ACC112 (cell line): ENCODE measurements at regions not wholly inside any gene's neighbourhood (a gene's known extent, or its start where the extent isn't known, plus 50 kb on each side); places are given as distances from the start of the nearest gene placed in this dataset.
A peak's percentile ranks its signal among the peaks of the same experiment; 100 is the strongest.
"Not testable (repeated sequence)": the region's sequence is repeated elsewhere in the genome, so short reads cannot be mapped to it uniquely, and the experiment has no call there.

Source experiments
- H2AFZ ChIP-seq: fragments of 200-600 bp; sonication (generic); one replicate; pipeline ENCODE4 v1.6.0; 2017; ENCODE audit warnings: antibody characterized with exemption, low read length; ENCODE audit not compliant: unreplicated experiment
- H3K27ac ChIP-seq: fragments of 200-600 bp; sonication (generic); 2 replicates; pipeline ENCODE4 v1.5.1; 2014; ENCODE audit warnings: low read depth, mild to moderate bottlenecking, antibody characterized with exemption, low read length, moderate library complexity
- H3K27me3 ChIP-seq: fragments of 200-600 bp; sonication (generic); 2 replicates; pipeline ENCODE4 v1.6.1; 2014; ENCODE audit warnings: mild to moderate bottlenecking, antibody characterized with exemption, low read length, moderate library complexity, mixed read lengths; ENCODE audit not compliant: insufficient read depth
- H3K36me3 ChIP-seq: fragments of 200-600 bp; sonication (generic); 2 replicates; pipeline ENCODE4 v1.6.1; 2016; ENCODE audit warnings: mild to moderate bottlenecking, antibody characterized with exemption, low read length, moderate library complexity, mixed read lengths; ENCODE audit not compliant: insufficient read depth
- H3K4me1 ChIP-seq: fragments of 200-600 bp; sonication (generic); one replicate; pipeline ENCODE4 v1.6.1; 2016; ENCODE audit warnings: low read length, mixed read lengths; ENCODE audit not compliant: insufficient read depth, unreplicated experiment, control insufficient read depth
- H3K4me3 ChIP-seq: fragments of 200-600 bp; sonication (generic); 2 replicates; pipeline ENCODE4 v1.5.1; 2014; ENCODE audit warnings: mild to moderate bottlenecking, low read depth, low read length
- H3K79me2 ChIP-seq: fragments of 200-600 bp; sonication (generic); one replicate; pipeline ENCODE4 v1.6.0; 2016; ENCODE audit warnings: low read length; ENCODE audit not compliant: control insufficient read depth, unreplicated experiment, insufficient read depth

- no peak overlapping the region for H3K4me3 ChIP-seq
- H2AFZ ChIP-seq: no peak overlapping the region
- H3K36me3 ChIP-seq: no peaks in the 10 kb centered on the region
- H3K27me3 ChIP-seq: no peaks in the 10 kb centered on the region
- H3K27ac ChIP-seq: no peak overlapping the region
- no peaks in the 10 kb centered on the region for H3K4me1 ChIP-seq
- H3K79me2 ChIP-seq: no peaks in the 10 kb centered on the region
Observed at GRCh38 chr12:27133022-27133590, 50.7 kb upstream of the C12orf71 start.

GRCh38 chr12:27140478-27140969 is 58.1 kb upstream of the C12orf71 start:
- Histone ChIP-seq H3K79me2 (no peaks in the 10 kb centered on the region), H2AFZ (no peak overlapping the region), H3K36me3 (no peaks in the 10 kb centered on the region), H3K27ac (no peak overlapping the region), H3K4me3 (no peak overlapping the region), H3K27me3 (no peaks in the 10 kb centered on the region), H3K4me1 (peaks cover 12% of the 10 kb centered on the region)

- Histone ChIP-seq H3K27me3 (no peaks in the 10 kb centered on the region), H2AFZ (peak overlapping the region; percentile 55), H3K4me3 (no peak overlapping the region), H3K27ac (0 out of 2 replicates have a peak overlapping the region, but pooled peaks have one; percentile 15), H3K79me2 (no peaks in the 10 kb centered on the region), H3K4me1 (peaks cover 12% of the 10 kb centered on the region), H3K36me3 (no peaks in the 10 kb centered on the region)
Observed at GRCh38 chr12:27142101-27142721, 59.8 kb upstream of the C12orf71 start.

GRCh38 chr12:27143256-27144069 is 61.1 kb upstream of the C12orf71 start:
- Histone ChIP-seq H3K27me3 (no peaks in the 10 kb centered on the region), H3K4me1 (peaks cover 12% of the 10 kb centered on the region), H3K79me2 (no peaks in the 10 kb centered on the region), H3K36me3 (no peaks in the 10 kb centered on the region), H2AFZ (peak overlapping the region; percentile 97), H3K27ac (peak overlapping the region; percentile 70), H3K4me3 (peak overlapping the region; percentile 67)

GRCh38 chr12:27145725-27146124 is 63.3 kb upstream of the C12orf71 start:
- not testable (repeated sequence) for H3K36me3 ChIP-seq, H3K4me3 ChIP-seq, H3K27ac ChIP-seq, H3K27me3 ChIP-seq, H3K79me2 ChIP-seq, H2AFZ ChIP-seq
- peaks cover 12% of the 10 kb centered on the region for H3K4me1 ChIP-seq

GRCh38 chr12:27148373-27148772 is 66.0 kb upstream of the C12orf71 start:
- Histone ChIP-seq H3K4me1 (peaks cover 6% of the 10 kb centered on the region), H2AFZ (no peak overlapping the region), H3K36me3 (no peaks in the 10 kb centered on the region), H3K4me3 (no peak overlapping the region), H3K79me2 (no peaks in the 10 kb centered on the region), H3K27ac (no peak overlapping the region), H3K27me3 (no peaks in the 10 kb centered on the region)

GRCh38 chr12:27148791-27149190 is 66.4 kb upstream of the C12orf71 start:
- Histone ChIP-seq H3K4me3 (no peak overlapping the region), H3K27me3 (no peaks in the 10 kb centered on the region), H3K27ac (no peak overlapping the region), H2AFZ (no peak overlapping the region), H3K36me3 (no peaks in the 10 kb centered on the region), H3K4me1 (peaks cover 2% of the 10 kb centered on the region), H3K79me2 (no peaks in the 10 kb centered on the region)

- Histone ChIP-seq H2AFZ (no peak overlapping the region), H3K4me3 (no peak overlapping the region)
Observed at GRCh38 chr12:27151479-27151878, 69.1 kb upstream of the C12orf71 start.

GRCh38 chr12:27158297-27158696 is 75.9 kb upstream of the C12orf71 start:
- Histone ChIP-seq H3K36me3 (no peaks in the 10 kb centered on the region), H3K4me3 (no peak overlapping the region), H3K4me1 (peaks cover 25% of the 10 kb centered on the region), H3K79me2 (no peaks in the 10 kb centered on the region), H2AFZ (no peak overlapping the region), H3K27ac (no peak overlapping the region), H3K27me3 (no peaks in the 10 kb centered on the region)

More at GRCh38 chr12:27151479-27151878, 69.1 kb upstream of the C12orf71 start:
- Histone ChIP-seq H3K4me1 (no peaks in the 10 kb centered on the region), H3K36me3 (no peaks in the 10 kb centered on the region), H3K27ac (no peak overlapping the region), H3K79me2 (no peaks in the 10 kb centered on the region), H3K27me3 (no peaks in the 10 kb centered on the region)

- Histone ChIP-seq H3K27ac (peak overlapping the region; percentile 68), H3K79me2 (no peaks in the 10 kb centered on the region), H2AFZ (peak overlapping the region; percentile 48), H3K4me1 (peaks cover 32% of the 10 kb centered on the region), H3K27me3 (no peaks in the 10 kb centered on the region), H3K36me3 (no peaks in the 10 kb centered on the region), H3K4me3 (0 out of 2 replicates have a peak overlapping the region, but pooled peaks have one; percentile 1)
Observed at GRCh38 chr12:27161458-27162228, 79.3 kb upstream of the C12orf71 start.
